ENCODE measurements at regions not wholly inside any gene's neighbourhood (a gene's known extent, or its start where the extent isn't known, plus 50 kb on each side); places are given as distances from the start of the nearest gene placed in this dataset.

GRCh38 chr1:42008264-42008663, 89.5 kb upstream of the HIVEP3 start:
- TF ChIP-seq POLR2A (IDR thresholded peaks at IDR 0.05; ENCODE audit: low read depth) (no peak), CTCF (IDR thresholded peaks at IDR 0.05) (no peak), POLR2AphosphoS5 (IDR thresholded peaks at IDR 0.05) (no peak)

All from esophagus muscularis mucosa (tissue), 3 donors.